Left lung (tissue), 4 donors: ENCODE measurements at regions not wholly inside any gene's neighbourhood (a gene's known extent, or its start where the extent isn't known, plus 50 kb on each side); places are given as distances from the start of the nearest gene placed in this dataset.

Source experiments
- ATAC-seq: fragments of 200-7000 bp; cut with Tn5 transposase; one replicate; pipeline ENCODE4 v1.9.1; 2020; ENCODE audit warnings: moderate library complexity
- DNase-seq, 4 donors: peaks; one replicate each; pipeline ENCODE4 v3.0.0-alpha.2; 2013 to 2020
- H3K27ac ChIP-seq, 2 donors: fragments of 200-600 bp; sonication (generic) in 1 of 2; one replicate each; pipeline versions ENCODE4 v1.5.0 to v1.8.0; 2020 to 2021
- H3K27me3 ChIP-seq, 2 donors: fragments of 200-600 bp; sonication (generic) in 1 of 2; one replicate each; pipeline versions ENCODE4 v1.5.0 to v1.8.0; 2020 to 2021
- H3K36me3 ChIP-seq, 2 donors: fragments of 200-600 bp; sonication (generic) in 1 of 2; one replicate each; pipeline versions ENCODE4 v1.5.0 to v1.8.0; 2020 to 2021
- H3K4me1 ChIP-seq, 2 donors: fragments of 200-600 bp; one replicate each; pipeline ENCODE4 v1.8.0; 2021
- H3K4me3 ChIP-seq, 2 donors: fragments of 200-600 bp; sonication (generic) in 1 of 2; one replicate each; pipeline versions ENCODE4 v1.5.0 to v1.8.0; 2020 to 2021; ENCODE audit warnings: mild to moderate bottlenecking in 1 of 2
- H3K9me3 ChIP-seq, 2 donors: fragments of 200-600 bp; sonication (generic) in 1 of 2; one replicate each; pipeline versions ENCODE4 v1.5.0 to v1.8.0; 2020 to 2021
- CTCF ChIP-seq, 2 donors: fragments of 200-600 bp; sonication (generic) in 1 of 2; IDR thresholded peaks; one replicate each; pipeline versions ENCODE4 v1.5.0 to v1.8.0; 2021; ENCODE audit warnings: antibody characterized with exemption in 2 of 2
- intact Hi-C, 2 donors: fragments of 100-400 bp; cut with DNase I; formaldehyde crosslinking; loops; one replicate each; pipeline versions ENCODE4 v1.11.2 to v1.14.2; 2022
- donor health status: DM: no; HTN: yes; CAD: no.
- donor health status: DM: no; HTN: no; CAD: no.

- Histone ChIP-seq H3K9me3 (no peaks in the 10 kb centered on the region), H3K27ac (no peak overlapping the region), H3K36me3 (no peaks in the 10 kb centered on the region), H3K4me1 (peaks cover 0 to 13% of the 10 kb centered on the region in 2 donors), H3K4me3 (no peak overlapping the region), H3K27me3 (no peaks in the 10 kb centered on the region)
- DNase-seq: no peak
- intact Hi-C loops: no loop called here
- no peak for TF ChIP-seq CTCF (IDR thresholded peaks at IDR 0.05)
- no peak for ATAC-seq
These were observed 68.7 kb upstream of the ACP3 start for GRCh38 chr3:132248490-132248889.

GRCh38 chr3:132253262-132253878 lies 63.8 kb upstream of the ACP3 start:
- peak; percentile 66 to 81 for TF ChIP-seq CTCF (IDR thresholded peaks at IDR 0.05)
- H3K36me3 ChIP-seq: no peaks in the 10 kb centered on the region
- no peaks in the 10 kb centered on the region for H3K27me3 ChIP-seq
- peak; percentile 77 for ATAC-seq
- intact Hi-C loops: no loop called here
- peaks cover 4 to 6% of the 10 kb centered on the region in 2 donors for H3K4me1 ChIP-seq
- DNase-seq: peak in 2 of 4 donors; percentile 36 to 69
- H3K4me3 ChIP-seq: no peak overlapping the region
- H3K27ac ChIP-seq: no peak overlapping the region
- no peaks in the 10 kb centered on the region for H3K9me3 ChIP-seq

GRCh38 chr3:132254076-132254755 lies 63.0 kb upstream of the ACP3 start:
- ATAC-seq: no peak

GRCh38 chr3:132255041-132255745 lies 62.0 kb upstream of the ACP3 start:
- ATAC-seq (peak; percentile 61), DNase-seq (no peak)
- TF ChIP-seq CTCF (IDR thresholded peaks at IDR 0.05): no peak
- no peak overlapping the region for H3K4me3 ChIP-seq
- intact Hi-C loops: loop anchor here in 1 of 2 donors (5.0 kb wide), 1 partner anchor 87 kb away; no protein-coding TSS in a partner anchor
- H3K9me3 ChIP-seq: no peaks in the 10 kb centered on the region
- H3K36me3 ChIP-seq: no peaks in the 10 kb centered on the region
- H3K4me1 ChIP-seq: peaks cover 4 to 6% of the 10 kb centered on the region in 2 donors
- H3K27me3 ChIP-seq: no peaks in the 10 kb centered on the region
- H3K27ac ChIP-seq: no peak overlapping the region

More at GRCh38 chr3:132254076-132254755, 63.0 kb upstream of the ACP3 start:
- Histone ChIP-seq H3K4me3 (no peak overlapping the region), H3K36me3 (no peaks in the 10 kb centered on the region), H3K4me1 (peaks cover 4 to 6% of the 10 kb centered on the region in 2 donors), H3K27me3 (no peaks in the 10 kb centered on the region), H3K9me3 (no peaks in the 10 kb centered on the region), H3K27ac (no peak overlapping the region)
- no peak for TF ChIP-seq CTCF (IDR thresholded peaks at IDR 0.05)
- no peak for DNase-seq
- intact Hi-C loops: no loop called here

GRCh38 chr3:132256989-132257388 lies 60.2 kb upstream of the ACP3 start:
- no peaks in the 10 kb centered on the region for H3K27me3 ChIP-seq
- ATAC-seq (peak; percentile 60), DNase-seq (peak in 1 of 4 donors; percentile 55)
- no peaks in the 10 kb centered on the region for H3K9me3 ChIP-seq
- no peak overlapping the region for H3K27ac ChIP-seq
- peak; percentile 21 to 28 for TF ChIP-seq CTCF (IDR thresholded peaks at IDR 0.05)
- intact Hi-C loops: loop anchor here in 1 of 2 donors (5.0 kb wide), 1 partner anchor 85 kb away; no protein-coding TSS in a partner anchor
- no peak overlapping the region for H3K4me3 ChIP-seq
- H3K4me1 ChIP-seq: peaks cover 6 to 8% of the 10 kb centered on the region in 2 donors
- no peaks in the 10 kb centered on the region for H3K36me3 ChIP-seq
